Suprapubic skin (tissue), 3 donors: ENCODE measurements at regions not wholly inside any gene's neighbourhood (a gene's known extent, or its start where the extent isn't known, plus 50 kb on each side); places are given as distances from the start of the nearest gene placed in this dataset.

Experiments used
- POLR2AphosphoS5 ChIP-seq, 3 donors: sonication (generic); formaldehyde crosslinking; IDR thresholded peaks; one replicate each; pipeline ENCODE4 v1.6.1; 2017; ENCODE audit warnings: antibody characterized with exemption in 3 of 3
- TF ChIP-seq, protein P1 (sequence below), 2 donors: fragments of 200-600 bp in 1 of 2; fragments of 450-650 bp in 1 of 2; sonication (generic) in 1 of 2; IDR thresholded peaks; one replicate each; pipeline ENCODE4 v1.5.1; 2016 to 2019; ENCODE audit warnings: antibody characterized with exemption in 2 of 2, mild to moderate bottlenecking in 1 of 2, moderate library complexity in 1 of 2

DNA sequence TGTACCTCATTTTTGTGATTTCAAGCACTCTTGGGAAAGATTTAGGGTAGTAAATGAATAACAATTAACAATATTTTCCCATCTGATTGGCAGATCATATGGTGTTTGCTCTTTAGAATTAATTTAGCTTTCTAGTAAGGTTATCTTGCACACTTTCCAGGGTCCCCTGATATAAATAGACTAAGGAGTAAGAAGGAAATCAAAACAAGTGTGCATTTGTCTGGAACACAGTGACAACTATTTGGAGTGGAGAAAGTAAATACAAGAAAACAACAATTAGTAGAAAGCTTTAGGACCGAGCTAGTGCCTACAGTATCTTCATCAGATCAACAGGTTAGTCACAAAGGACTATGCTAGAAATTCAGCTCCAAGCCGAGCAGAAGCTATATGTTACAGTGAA lies 429.5 kb downstream of the COG6 start:
- TF ChIP-seq, protein P1, sequence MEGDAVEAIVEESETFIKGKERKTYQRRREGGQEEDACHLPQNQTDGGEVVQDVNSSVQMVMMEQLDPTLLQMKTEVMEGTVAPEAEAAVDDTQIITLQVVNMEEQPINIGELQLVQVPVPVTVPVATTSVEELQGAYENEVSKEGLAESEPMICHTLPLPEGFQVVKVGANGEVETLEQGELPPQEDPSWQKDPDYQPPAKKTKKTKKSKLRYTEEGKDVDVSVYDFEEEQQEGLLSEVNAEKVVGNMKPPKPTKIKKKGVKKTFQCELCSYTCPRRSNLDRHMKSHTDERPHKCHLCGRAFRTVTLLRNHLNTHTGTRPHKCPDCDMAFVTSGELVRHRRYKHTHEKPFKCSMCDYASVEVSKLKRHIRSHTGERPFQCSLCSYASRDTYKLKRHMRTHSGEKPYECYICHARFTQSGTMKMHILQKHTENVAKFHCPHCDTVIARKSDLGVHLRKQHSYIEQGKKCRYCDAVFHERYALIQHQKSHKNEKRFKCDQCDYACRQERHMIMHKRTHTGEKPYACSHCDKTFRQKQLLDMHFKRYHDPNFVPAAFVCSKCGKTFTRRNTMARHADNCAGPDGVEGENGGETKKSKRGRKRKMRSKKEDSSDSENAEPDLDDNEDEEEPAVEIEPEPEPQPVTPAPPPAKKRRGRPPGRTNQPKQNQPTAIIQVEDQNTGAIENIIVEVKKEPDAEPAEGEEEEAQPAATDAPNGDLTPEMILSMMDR (IDR thresholded peaks at IDR 0.05), result no peak
- no peak for TF ChIP-seq POLR2AphosphoS5 (IDR thresholded peaks at IDR 0.05)
